ENCODE measurements at regions not wholly inside any gene's neighbourhood (a gene's known extent, or its start where the extent isn't known, plus 50 kb on each side); places are given as distances from the start of the nearest gene placed in this dataset.

GRCh38 chr1:199184180-199184579 lies 545.3 kb downstream of the PTPRC start:
- Histone ChIP-seq H3K27ac (ENCODE audit: low read depth, low read length) (no peak overlapping the region), H3K27me3 (ENCODE audit: control insufficient read depth, insufficient read depth, low read length, poor library complexity, severe bottlenecking) (no peaks in the 10 kb centered on the region), H3K9ac (ENCODE audit: extremely low read depth, low read length, poor library complexity, severe bottlenecking) (no peak overlapping the region), H3K36me3 (ENCODE audit: control insufficient read depth, insufficient read depth, low read length) (no peaks in the 10 kb centered on the region), H3K9me3 (ENCODE audit: control insufficient read depth, low read length) (no peaks in the 10 kb centered on the region), H3K4me1 (ENCODE audit: control insufficient read depth, insufficient read depth, low read length) (no peaks in the 10 kb centered on the region), H3K4me3 (ENCODE audit: low read length) (no peak overlapping the region)
- H3K4me1 Mint-ChIP-seq: peaks cover 3% of the 10 kb centered on the region
- no peaks in the 10 kb centered on the region for H3K27me3 Mint-ChIP-seq (ENCODE audit: insufficient read depth)
- no peak for TF ChIP-seq CTCF (conservative IDR thresholded peaks at IDR 0.05)
- H3K36me3 Mint-ChIP-seq (ENCODE audit: low read depth): no peaks in the 10 kb centered on the region
- WGBS, 2 experiments (ENCODE audit: insufficient coverage in 1 of 2, insufficient read length in 1 of 2): 94 to 100% methylated on average over 2 to 4 of the region's 4 CpGs
- H3K27ac Mint-ChIP-seq: no peak overlapping the region
- no peaks in the 10 kb centered on the region for H3K9me3 Mint-ChIP-seq
- H3K4me3 Mint-ChIP-seq: no peak overlapping the region
- DNase-seq: no peak

GRCh38 chr1:199194862-199195261 lies 556.0 kb downstream of the PTPRC start:
- Histone ChIP-seq H3K27me3 (ENCODE audit: control insufficient read depth, insufficient read depth, low read length, poor library complexity, severe bottlenecking) (no peaks in the 10 kb centered on the region), H3K4me3 (ENCODE audit: low read length) (no peak overlapping the region), H3K9me3 (ENCODE audit: control insufficient read depth, low read length) (no peaks in the 10 kb centered on the region), H3K9ac (ENCODE audit: extremely low read depth, low read length, poor library complexity, severe bottlenecking) (no peak overlapping the region), H3K4me1 (ENCODE audit: control insufficient read depth, insufficient read depth, low read length) (no peaks in the 10 kb centered on the region), H3K36me3 (ENCODE audit: control insufficient read depth, insufficient read depth, low read length) (no peaks in the 10 kb centered on the region), H3K27ac (ENCODE audit: low read depth, low read length) (no peak overlapping the region)
- Mint-ChIP-seq H3K4me1 (no peaks in the 10 kb centered on the region), H3K27ac (no peak overlapping the region), H3K27me3 (ENCODE audit: insufficient read depth) (no peaks in the 10 kb centered on the region), H3K36me3 (ENCODE audit: low read depth) (no peaks in the 10 kb centered on the region), H3K9me3 (no peaks in the 10 kb centered on the region), H3K4me3 (no peak overlapping the region)
- WGBS, 2 experiments (ENCODE audit: insufficient coverage in 1 of 2, insufficient read length in 1 of 2): 90 to 93% methylated on average over 6 to 7 of the region's 7 CpGs
- no peak for DNase-seq
- no peak for TF ChIP-seq CTCF (conservative IDR thresholded peaks at IDR 0.05)

- no peak overlapping the region for H3K4me3 Mint-ChIP-seq
- no peak for TF ChIP-seq CTCF (conservative IDR thresholded peaks at IDR 0.05)
- no peak overlapping the region for H3K9ac ChIP-seq (ENCODE audit: extremely low read depth, low read length, poor library complexity, severe bottlenecking)
These were observed 558.9 kb downstream of the PTPRC start for GRCh38 chr1:199197695-199198094.

More at GRCh38 chr1:199197695-199198094, 558.9 kb downstream of the PTPRC start:
- Histone ChIP-seq H3K4me1 (ENCODE audit: control insufficient read depth, insufficient read depth, low read length) (no peaks in the 10 kb centered on the region), H3K36me3 (ENCODE audit: control insufficient read depth, insufficient read depth, low read length) (no peaks in the 10 kb centered on the region), H3K4me3 (ENCODE audit: low read length) (no peak overlapping the region), H3K27me3 (ENCODE audit: control insufficient read depth, insufficient read depth, low read length, poor library complexity, severe bottlenecking) (no peaks in the 10 kb centered on the region), H3K9me3 (ENCODE audit: control insufficient read depth, low read length) (no peaks in the 10 kb centered on the region), H3K27ac (ENCODE audit: low read depth, low read length) (no peak overlapping the region)
- no peaks in the 10 kb centered on the region for H3K36me3 Mint-ChIP-seq (ENCODE audit: low read depth)
- no peak overlapping the region for H3K27ac Mint-ChIP-seq
- no peaks in the 10 kb centered on the region for H3K9me3 Mint-ChIP-seq
- 88 to 100% methylated on average over 1 of the region's 2 CpGs for WGBS, 2 experiments (ENCODE audit: insufficient coverage in 1 of 2, insufficient read length in 1 of 2)
- H3K27me3 Mint-ChIP-seq (ENCODE audit: insufficient read depth): no peaks in the 10 kb centered on the region
- DNase-seq: no peak
- H3K4me1 Mint-ChIP-seq: no peaks in the 10 kb centered on the region

Measured in endodermal cell (in vitro differentiated cells).